GM13976 (cell line): ENCODE measurements at regions not wholly inside any gene's neighbourhood (a gene's known extent, or its start where the extent isn't known, plus 50 kb on each side); places are given as distances from the start of the nearest gene placed in this dataset.

ENCODE experiments used
- DNase-seq: peaks from one replicate; pipeline ENCODE4 v3.0.0; 2012; ENCODE audit warnings: low spot score
- CTCF ChIP-seq: IDR thresholded peaks from 2 replicates; pipeline ENCODE4 v1.5.1; 2012; ENCODE audit warnings: borderline replicate concordance, mild to moderate bottlenecking; ENCODE audit not compliant: insufficient read depth; ENCODE audit errors: extremely low read depth, missing control alignments, control extremely low read depth
- in situ Hi-C: fragments of 300-500 bp; cut with MboI; formaldehyde crosslinking; loops from one replicate; pipeline ENCODE4 v1.12.0; 2022; ENCODE audit warnings: low sequenced_read_pairs, mixed read lengths, inconsistent platforms; ENCODE audit not compliant: unreplicated experiment

GRCh38 chr21:39033878-39034589 is 149.2 kb downstream of the PSMG1 start:
- in situ Hi-C loops: no loop called here
- DNase-seq: no peak
- no peak for TF ChIP-seq CTCF

GRCh38 chr21:39029900-39030884 is 153.1 kb downstream of the PSMG1 start:
- in situ Hi-C loops: no loop called here
- no peak for TF ChIP-seq CTCF
- no peak for DNase-seq

- in situ Hi-C loops: no loop called here
- DNase-seq: no peak
- TF ChIP-seq CTCF: no peak
Observed at GRCh38 chr21:39029086-39029755, 154.0 kb downstream of the PSMG1 start.

GRCh38 chr21:39025198-39025597 is 158.1 kb downstream of the PSMG1 start:
- no peak for TF ChIP-seq CTCF
- in situ Hi-C loops: no loop called here
- no peak for DNase-seq

- in situ Hi-C loops: no loop called here
- no peak for DNase-seq
- no peak for TF ChIP-seq CTCF
Observed at GRCh38 chr21:39024538-39024937, 158.7 kb downstream of the PSMG1 start.

GRCh38 chr21:39022863-39023693 is 160.2 kb downstream of the PSMG1 start:
- no peak for TF ChIP-seq CTCF
- in situ Hi-C loops: no loop called here
- no peak for DNase-seq
